ENCODE measurements at regions not wholly inside any gene's neighbourhood (a gene's known extent, or its start where the extent isn't known, plus 50 kb on each side); places are given as distances from the start of the nearest gene placed in this dataset.

GRCh38 chr5:14008819-14009311, 64.4 kb upstream of the DNAH5 start:
- no peaks in the 10 kb centered on the region for H3K36me3 ChIP-seq
- peaks cover 0 to 32% (median 0%) of the 10 kb centered on the region in 7 donors for H3K27me3 ChIP-seq (replicated peaks in 1 of 7)
- 49 to 75% (median 63%) methylated on average over 8 of the region's 8 CpGs for WGBS, 5 donors
- no peak for DNase-seq
- no peak overlapping the region for H3K4me3 ChIP-seq
- H3K4me1 ChIP-seq: peaks cover 0 to 18% (median 15%) of the 10 kb centered on the region in 6 donors
- no peak for TF ChIP-seq CTCF (IDR thresholded peaks at IDR 0.05 in 8 of 11, conservative IDR thresholded peaks at IDR 0.05 in 3 of 11)
- peak in 2 of 3 donors; percentile 44 to 57 for TF ChIP-seq POLR2AphosphoS5 (IDR thresholded peaks at IDR 0.05)
- H3K9me3 ChIP-seq: no peaks in the 10 kb centered on the region
- peak overlapping the region in 7 of 8 donors; percentile 25 to 76 (median 55) for H3K27ac ChIP-seq
- intact Hi-C loops (cut with DNase I; ENCODE audit: low total_unique reads): no loop called here

GRCh38 chr5:14006823-14007520, 62.5 kb upstream of the DNAH5 start:
- Histone ChIP-seq H3K9me3 (peaks cover 0 to 8% (median 2%) of the 10 kb centered on the region in 8 donors), H3K4me1 (peaks cover 0 to 14% (median 13%) of the 10 kb centered on the region in 6 donors), H3K36me3 (no peaks in the 10 kb centered on the region), H3K4me3 (no peak overlapping the region), H3K27me3 (replicated peaks in 1 of 7) (peaks cover 0 to 13% (median 0%) of the 10 kb centered on the region in 7 donors), H3K27ac (no peak overlapping the region)
- intact Hi-C loops (cut with DNase I; ENCODE audit: low total_unique reads): no loop called here
- DNase-seq: no peak
- TF ChIP-seq POLR2AphosphoS5 (IDR thresholded peaks at IDR 0.05) (no peak), POLR2A (IDR thresholded peaks at IDR 0.05) (no peak)
- 77 to 84% (median 83%) methylated on average over 6 of the region's 6 CpGs for WGBS, 5 donors

- Histone ChIP-seq H3K27ac (no peak overlapping the region), H3K9me3 (peaks cover 0 to 8% (median 2%) of the 10 kb centered on the region in 8 donors), H3K4me1 (peaks cover 0 to 4% (median 0%) of the 10 kb centered on the region in 6 donors), H3K27me3 (replicated peaks in 1 of 7) (no peaks in the 10 kb centered on the region), H3K36me3 (no peaks in the 10 kb centered on the region), H3K4me3 (no peak overlapping the region)
- intact Hi-C loops (cut with DNase I; ENCODE audit: low total_unique reads): no loop called here
- no peak for DNase-seq
- 80 to 87% (median 86%) methylated on average over 6 of the region's 6 CpGs for WGBS, 5 donors
- TF ChIP-seq CTCF (IDR thresholded peaks at IDR 0.05 in 8 of 11, conservative IDR thresholded peaks at IDR 0.05 in 3 of 11): no peak
- no peak for TF ChIP-seq POLR2AphosphoS5 (IDR thresholded peaks at IDR 0.05)
- no peak for TF ChIP-seq POLR2A (IDR thresholded peaks at IDR 0.05)
These were observed 60.3 kb upstream of the DNAH5 start for GRCh38 chr5:14004598-14005394.

GRCh38 chr5:14003936-14004335, 59.4 kb upstream of the DNAH5 start:
- H3K9me3 ChIP-seq: peaks cover 0 to 8% (median 2%) of the 10 kb centered on the region in 8 donors
- no peak overlapping the region for H3K4me3 ChIP-seq

More at GRCh38 chr5:14003936-14004335, 59.4 kb upstream of the DNAH5 start:
- intact Hi-C loops (cut with DNase I; ENCODE audit: low total_unique reads): no loop called here
- Histone ChIP-seq H3K27ac (peak overlapping the region in 4 of 8 donors; percentile 26 to 50 (median 30)), H3K4me1 (peaks cover 0 to 4% (median 0%) of the 10 kb centered on the region in 6 donors), H3K36me3 (no peaks in the 10 kb centered on the region), H3K27me3 (replicated peaks in 1 of 7) (no peaks in the 10 kb centered on the region)
- no peak for DNase-seq
- TF ChIP-seq CTCF (IDR thresholded peaks at IDR 0.05 in 8 of 11, conservative IDR thresholded peaks at IDR 0.05 in 3 of 11) (no peak), POLR2AphosphoS5 (IDR thresholded peaks at IDR 0.05) (no peak), POLR2A (IDR thresholded peaks at IDR 0.05) (no peak)
- 43 to 64% (median 50%) methylated on average over 4 of the region's 4 CpGs for WGBS, 5 donors

All from spleen (tissue), 11 donors.